ENCODE measurements at regions not wholly inside any gene's neighbourhood (a gene's known extent, or its start where the extent isn't known, plus 50 kb on each side); places are given as distances from the start of the nearest gene placed in this dataset.

DNA sequence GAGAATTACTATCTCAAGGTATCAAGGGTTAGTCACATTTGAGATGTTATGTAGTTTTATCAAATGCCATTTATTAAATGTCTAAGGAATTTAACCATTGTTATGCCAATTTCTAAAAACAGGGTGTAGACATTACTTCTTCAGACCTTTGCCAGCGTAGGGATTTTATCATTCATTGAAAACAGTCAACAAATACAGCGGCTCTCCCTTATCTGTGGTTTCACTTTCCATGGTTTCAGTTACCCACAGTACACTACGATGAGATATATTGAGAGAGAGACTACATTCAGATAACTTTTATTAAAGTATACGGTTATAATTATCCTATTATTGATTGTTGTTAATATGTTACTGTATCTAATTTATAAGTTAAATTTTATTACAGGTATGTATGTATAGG lies 234.7 kb downstream of the TMX3 start:
- Histone ChIP-seq H3K56ac (replicated peaks; ENCODE audit: insufficient read length, low read depth, low read length) (no peak overlapping the region), H2BK5ac (ENCODE audit: low read depth, low read length) (no peak overlapping the region), H3K9me3 (ENCODE audit: insufficient read depth in 2 of 2, low read depth in 1 of 2, low read length in 1 of 2) (no peaks in the 10 kb centered on the region), H2AK5ac (ENCODE audit: low read depth, low read length) (no peak overlapping the region), H3K36me3 (ENCODE audit: control insufficient read depth in 2 of 4, insufficient read depth in 4 of 4, low read length in 3 of 4) (no peaks in the 10 kb centered on the region), H3K18ac (ENCODE audit: extremely low read depth, low read length) (no peak overlapping the region), H4K8ac (ENCODE audit: extremely low read depth, insufficient read depth, low read length) (no peak overlapping the region), H3K27me3 (replicated peaks in 1 of 4; ENCODE audit: control insufficient read depth in 3 of 4, extremely low read depth in 1 of 4, insufficient read depth in 3 of 4, low read length in 3 of 4) (no peaks in the 10 kb centered on the region), H2BK15ac (ENCODE audit: low read length) (no peak overlapping the region), H3K4me3 (ENCODE audit: extremely low read depth in 1 of 4, insufficient read depth in 2 of 4, low read depth in 3 of 4, low read length in 4 of 4) (no peak overlapping the region), H3K4me1 (replicated peaks in 1 of 4; ENCODE audit: control insufficient read depth in 3 of 4, insufficient read depth in 4 of 4, low read length in 3 of 4) (no peaks in the 10 kb centered on the region), H3K9ac (replicated peaks in 1 of 4; ENCODE audit: extremely low read depth in 1 of 4, low read depth in 3 of 4, low read length in 3 of 4) (no peak overlapping the region), H2BK12ac (ENCODE audit: low read depth, low read length) (no peak overlapping the region), H3K23ac (ENCODE audit: insufficient read length) (no peak overlapping the region), H3K14ac (ENCODE audit: insufficient read length) (no peak overlapping the region), H2BK120ac (replicated peaks; ENCODE audit: low read depth, low read length) (no peak overlapping the region), H3K27ac (ENCODE audit: low read depth, low read length) (no peak overlapping the region), H3K79me2 (ENCODE audit: control insufficient read depth in 1 of 2, insufficient read depth in 2 of 2, low read length in 2 of 2) (no peaks in the 10 kb centered on the region), H2AFZ (ENCODE audit: low read length) (no peak overlapping the region), H3K4me2 (ENCODE audit: insufficient read depth in 1 of 2, low read depth in 2 of 2, low read length in 2 of 2) (no peak overlapping the region), H2BK20ac (ENCODE audit: low read length) (no peak overlapping the region), H3K79me1 (ENCODE audit: low read depth, low read length) (no peaks in the 10 kb centered on the region), H4K20me1 (replicated peaks in 1 of 2; ENCODE audit: control insufficient read depth in 1 of 2, insufficient read depth in 2 of 2, low read length in 2 of 2) (no peaks in the 10 kb centered on the region), H4K91ac (replicated peaks; ENCODE audit: insufficient read length, low read length) (no peak overlapping the region), H3K23me2 (ENCODE audit: low read depth, low read length) (no peaks in the 10 kb centered on the region), H4K5ac (ENCODE audit: insufficient read length, low read depth, low read length) (no peak overlapping the region), H3K4ac (replicated peaks; ENCODE audit: insufficient read length, low read depth, low read length) (no peak overlapping the region)
- CTCF ChIA-PET (ENCODE audit: partially characterized antibody) = no interaction called here
- TF ChIP-seq CHD1 (IDR thresholded peaks at IDR 0.05; ENCODE audit: low read depth, low read length) (no peak), BRCA1 (IDR thresholded peaks at IDR 0.05; ENCODE audit: low read depth, low read length) (no peak), ASH2L (IDR thresholded peaks at IDR 0.05; ENCODE audit: low read length) (no peak), RNF2 (IDR thresholded peaks at IDR 0.05; ENCODE audit: borderline replicate concordance, low read depth, low read length, missing control alignments, poor library complexity, severe bottlenecking) (no peak), SP2 (IDR thresholded peaks at IDR 0.05; ENCODE audit: low read length) (no peak), JUN (IDR thresholded peaks at IDR 0.05; ENCODE audit: low read depth, low read length) (no peak), POLR2A (IDR thresholded peaks at IDR 0.05; ENCODE audit: control extremely low read depth in 1 of 2, low read depth in 2 of 2, low read length in 2 of 2) (no peak), SIRT6 (IDR thresholded peaks at IDR 0.05; ENCODE audit: low read length) (no peak), KDM1A (IDR thresholded peaks at IDR 0.05; ENCODE audit: borderline replicate concordance, low read length) (no peak), HDAC6 (IDR thresholded peaks at IDR 0.05; ENCODE audit: low read depth, low read length) (no peak), SRF (IDR thresholded peaks at IDR 0.05; ENCODE audit: low read depth, low read length) (no peak), GABPA (IDR thresholded peaks at IDR 0.05; ENCODE audit: borderline replicate concordance, insufficient read depth, low read length) (no peak), YY1 (IDR thresholded peaks at IDR 0.05; ENCODE audit: low read depth, low read length) (no peak), TAF7 (optimal IDR thresholded peaks at IDR 0.05; ENCODE audit: borderline replicate concordance, low read depth, low read length) (no peak)
- POLR2A ChIA-PET (ENCODE audit: partially characterized antibody) = no interaction called here
- no peak for FAIRE-seq
- 93% methylated on average over 4 of the region's 4 CpGs; no CpG with 5 or more reads in 1 of the 2 experiments for WGBS, 2 experiments (ENCODE audit: extremely low coverage in 1 of 2, insufficient coverage in 1 of 2, insufficient read length in 1 of 2, insufficient replicate concordance in 2 of 2, low coverage in 1 of 2, low lambda C conversion rate in 2 of 2, missing lambda C conversion rate in 1 of 2)
- DNase-seq (ENCODE audit: low read depth in 1 of 2, low spot score in 2 of 2) = no peak
